Heart left ventricle (tissue), 13 donors: ENCODE measurements at regions not wholly inside any gene's neighbourhood (a gene's known extent, or its start where the extent isn't known, plus 50 kb on each side); places are given as distances from the start of the nearest gene placed in this dataset.

Experiments
- POLR2A ChIP-seq, 2 donors: fragments of 450-650 bp; IDR thresholded peaks; one replicate each; pipeline ENCODE4 v1.6.1; 2017; ENCODE audit warnings: antibody characterized with exemption in 2 of 2, mild to moderate bottlenecking in 2 of 2, moderate library complexity in 2 of 2
- TF ChIP-seq, protein P1 (sequence below), 12 donors: fragments of 200-600 bp; sonication (generic) in 4 of 12; IDR thresholded peaks; one replicate each; pipeline versions ENCODE4 v1.5.0 to v1.8.0; 2018 to 2022; ENCODE audit warnings: antibody characterized with exemption in 12 of 12, mild to moderate bottlenecking in 5 of 12
- donor health status: ischemic (EF 13 %, LVEDD 7.1; RV severe dilation, severe dysfunction).
- donor health status: DM: no; HTN: yes; CAD: no.
- donor health status: DM: no; HTN: no; CAD: no.
- donor health status: ischemic (EF 25% LVEDD 6.9; RV normal size, moderate dysfunction).
- donor health status: ischemic (EF 25% LVEDD 5.7; RV mildly dilated, moderate dysfunction).
- donor health status: ischemic (EF 35%, LVEDD 5.7; RV mildly dilated, moderate dysfunction).
- donor health status: nonischemic (EF 11% LVEDD 7.7; RV severe dilation, severe dysfunction).
- donor health status: DM: yes; HTN: yes; CAD: no.
- donor health status: PGD.
- donor health status: ischemic (EF 29% LVEDD 5.4; RV normal size, mild dysfunction).
- donor health status: nonischemic (EF 23%, LVEDD 6.1; RV moderate dilation, normal function).

DNA sequence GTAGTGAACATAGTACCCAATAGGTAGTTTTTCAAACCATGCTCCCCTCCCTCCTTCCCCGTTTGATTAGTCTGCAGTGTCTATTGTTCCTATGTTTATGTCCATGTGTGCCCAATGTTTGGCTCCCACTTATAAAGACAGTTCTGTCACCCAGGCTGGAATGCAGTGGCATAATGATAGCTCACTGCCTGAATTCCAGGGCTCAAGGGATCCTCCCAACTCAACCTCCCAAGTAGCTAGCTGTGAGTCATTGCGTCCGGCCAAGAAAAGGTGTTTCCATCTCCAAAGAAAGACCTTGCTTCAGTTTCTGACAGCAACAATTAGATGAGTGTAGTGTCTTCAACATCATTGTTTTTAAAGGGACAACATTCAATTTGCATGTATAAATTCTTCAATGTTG lies 131.1 kb upstream of the CEP162 start:
- no peak for TF ChIP-seq POLR2A (IDR thresholded peaks at IDR 0.05)
- TF ChIP-seq, protein P1, sequence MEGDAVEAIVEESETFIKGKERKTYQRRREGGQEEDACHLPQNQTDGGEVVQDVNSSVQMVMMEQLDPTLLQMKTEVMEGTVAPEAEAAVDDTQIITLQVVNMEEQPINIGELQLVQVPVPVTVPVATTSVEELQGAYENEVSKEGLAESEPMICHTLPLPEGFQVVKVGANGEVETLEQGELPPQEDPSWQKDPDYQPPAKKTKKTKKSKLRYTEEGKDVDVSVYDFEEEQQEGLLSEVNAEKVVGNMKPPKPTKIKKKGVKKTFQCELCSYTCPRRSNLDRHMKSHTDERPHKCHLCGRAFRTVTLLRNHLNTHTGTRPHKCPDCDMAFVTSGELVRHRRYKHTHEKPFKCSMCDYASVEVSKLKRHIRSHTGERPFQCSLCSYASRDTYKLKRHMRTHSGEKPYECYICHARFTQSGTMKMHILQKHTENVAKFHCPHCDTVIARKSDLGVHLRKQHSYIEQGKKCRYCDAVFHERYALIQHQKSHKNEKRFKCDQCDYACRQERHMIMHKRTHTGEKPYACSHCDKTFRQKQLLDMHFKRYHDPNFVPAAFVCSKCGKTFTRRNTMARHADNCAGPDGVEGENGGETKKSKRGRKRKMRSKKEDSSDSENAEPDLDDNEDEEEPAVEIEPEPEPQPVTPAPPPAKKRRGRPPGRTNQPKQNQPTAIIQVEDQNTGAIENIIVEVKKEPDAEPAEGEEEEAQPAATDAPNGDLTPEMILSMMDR (IDR thresholded peaks at IDR 0.05), result no peak
